Transverse colon (tissue), 4 donors: ENCODE measurements at regions not wholly inside any gene's neighbourhood (a gene's known extent, or its start where the extent isn't known, plus 50 kb on each side); places are given as distances from the start of the nearest gene placed in this dataset.

Experiments
- EP300 ChIP-seq: sonication (generic); formaldehyde crosslinking; IDR thresholded peaks from one replicate; pipeline ENCODE4 v1.6.1; 2017; ENCODE audit warnings: antibody characterized with exemption, low read depth
- POLR2A ChIP-seq: fragments of 450-650 bp; IDR thresholded peaks from one replicate; pipeline ENCODE4 v1.6.1; 2016; ENCODE audit warnings: antibody characterized with exemption, mild to moderate bottlenecking, moderate library complexity
- POLR2AphosphoS5 ChIP-seq, 3 donors: sonication (generic); formaldehyde crosslinking; IDR thresholded peaks; one replicate each; pipeline ENCODE4 v1.6.1; 2016; ENCODE audit warnings: antibody characterized with exemption in 3 of 3
- TF ChIP-seq, protein P1 (sequence below), 5 experiments: fragments of 200-600 bp in 3 of 5; fragments of 450-650 bp in 2 of 5; sonication (generic) in 3 of 5; IDR thresholded peaks; 1 replicate in 2 of 5; 2 replicates in 3 of 5; pipeline ENCODE4 v1.5.1; 2016 to 2017; ENCODE audit warnings: antibody characterized with exemption in 5 of 5, inconsistent platforms in 3 of 5, mild to moderate bottlenecking in 2 of 5, moderate library complexity in 1 of 5

DNA sequence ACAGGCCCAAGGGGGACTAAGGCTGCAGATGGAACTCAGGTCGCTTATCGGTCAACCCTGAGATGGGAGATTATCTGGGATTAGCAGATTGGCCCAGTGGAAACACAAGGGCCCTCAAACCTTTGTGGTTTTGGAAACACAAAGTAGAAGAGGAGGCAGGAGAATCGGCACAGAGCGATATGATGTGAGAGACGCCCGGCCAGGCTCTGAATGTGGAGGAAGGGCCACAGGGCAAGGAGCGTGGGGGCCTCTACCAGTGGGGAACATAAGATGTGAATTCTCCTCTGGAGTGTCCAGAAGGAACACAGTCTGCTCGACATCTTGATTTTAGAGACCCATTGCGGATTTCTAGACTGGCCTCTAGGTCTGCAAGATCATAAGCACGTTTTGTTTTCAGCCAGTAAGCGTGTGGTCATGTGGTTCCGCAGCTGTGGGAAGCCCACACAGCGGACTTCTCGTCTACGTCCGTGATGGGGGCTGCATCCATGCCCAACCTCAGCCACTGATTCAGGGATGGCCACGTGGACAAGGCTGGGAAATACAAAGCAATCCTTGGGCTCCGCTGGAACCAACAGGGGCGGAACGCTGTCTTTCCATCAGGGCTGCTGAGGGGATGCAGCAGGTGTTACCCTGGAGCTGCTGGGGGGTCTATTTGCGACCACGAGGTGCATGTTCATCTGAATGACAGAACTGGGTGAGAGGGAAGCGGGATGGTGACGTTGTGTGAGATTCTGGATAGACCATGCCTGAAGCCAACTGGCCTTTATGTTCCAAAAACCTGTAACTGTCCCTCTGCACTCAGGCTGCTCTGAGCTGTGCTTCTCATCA lies 127.6 kb upstream of the PMEPA1 start:
- TF ChIP-seq, protein P1, sequence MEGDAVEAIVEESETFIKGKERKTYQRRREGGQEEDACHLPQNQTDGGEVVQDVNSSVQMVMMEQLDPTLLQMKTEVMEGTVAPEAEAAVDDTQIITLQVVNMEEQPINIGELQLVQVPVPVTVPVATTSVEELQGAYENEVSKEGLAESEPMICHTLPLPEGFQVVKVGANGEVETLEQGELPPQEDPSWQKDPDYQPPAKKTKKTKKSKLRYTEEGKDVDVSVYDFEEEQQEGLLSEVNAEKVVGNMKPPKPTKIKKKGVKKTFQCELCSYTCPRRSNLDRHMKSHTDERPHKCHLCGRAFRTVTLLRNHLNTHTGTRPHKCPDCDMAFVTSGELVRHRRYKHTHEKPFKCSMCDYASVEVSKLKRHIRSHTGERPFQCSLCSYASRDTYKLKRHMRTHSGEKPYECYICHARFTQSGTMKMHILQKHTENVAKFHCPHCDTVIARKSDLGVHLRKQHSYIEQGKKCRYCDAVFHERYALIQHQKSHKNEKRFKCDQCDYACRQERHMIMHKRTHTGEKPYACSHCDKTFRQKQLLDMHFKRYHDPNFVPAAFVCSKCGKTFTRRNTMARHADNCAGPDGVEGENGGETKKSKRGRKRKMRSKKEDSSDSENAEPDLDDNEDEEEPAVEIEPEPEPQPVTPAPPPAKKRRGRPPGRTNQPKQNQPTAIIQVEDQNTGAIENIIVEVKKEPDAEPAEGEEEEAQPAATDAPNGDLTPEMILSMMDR (IDR thresholded peaks at IDR 0.05) = no peak
- TF ChIP-seq EP300 (no peak), POLR2A (no peak), POLR2AphosphoS5 (IDR thresholded peaks at IDR 0.05) (no peak)
